HG02973 (cell line): ENCODE measurements at regions not wholly inside any gene's neighbourhood (a gene's known extent, or its start where the extent isn't known, plus 50 kb on each side); places are given as distances from the start of the nearest gene placed in this dataset.

Experiments
- ATAC-seq: cut with Tn5 transposase; IDR thresholded peaks from one replicate; pipeline ENCODE4 v1.9.1; 2021; ENCODE audit warnings: moderate library complexity; ENCODE audit not compliant: unreplicated experiment

GRCh38 chr11:105244160-105244825, 104.7 kb upstream of the CARD18 start:
- ATAC-seq = no peak

GRCh38 chr11:105241136-105241535, 101.6 kb upstream of the CARD18 start:
- ATAC-seq = no peak

DNA sequence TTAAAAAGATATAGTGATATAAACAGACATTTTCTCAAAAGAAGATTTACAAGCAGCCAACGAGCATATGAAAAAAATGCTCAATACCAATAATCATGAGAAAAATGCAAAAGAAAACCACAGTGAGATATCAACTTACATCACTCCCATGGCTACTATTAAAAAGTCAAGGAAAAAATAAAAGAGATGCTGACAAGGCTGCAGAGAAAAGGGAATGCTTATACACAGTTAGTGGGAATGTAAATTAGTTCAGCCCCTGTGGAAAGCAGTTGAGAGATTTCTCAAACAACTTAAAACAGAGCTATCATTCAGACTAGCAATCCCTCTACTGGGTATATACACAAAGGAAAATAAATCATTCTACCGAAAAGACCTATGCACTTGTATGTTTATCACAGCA, 97.1 kb upstream of the CARD18 start:
- no peak for ATAC-seq

DNA sequence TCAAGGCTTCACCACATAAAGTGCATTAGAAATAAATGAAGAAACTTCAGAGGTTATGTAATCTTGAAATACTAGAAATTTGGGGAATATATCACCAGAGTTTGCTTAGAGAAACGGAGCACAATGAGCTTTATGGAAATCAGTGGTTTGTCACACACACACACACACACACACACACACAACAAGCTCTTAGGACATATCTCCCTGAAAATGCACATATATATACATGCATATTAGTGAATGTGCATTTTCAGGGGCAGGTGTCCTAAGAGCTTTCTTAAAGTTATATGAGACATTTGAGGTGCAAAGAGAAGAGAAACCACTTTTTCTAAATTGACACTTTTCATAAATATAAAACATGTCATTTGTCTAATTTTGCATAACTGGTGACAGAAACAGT, 93.7 kb upstream of the CARD18 start:
- ATAC-seq = no peak

DNA sequence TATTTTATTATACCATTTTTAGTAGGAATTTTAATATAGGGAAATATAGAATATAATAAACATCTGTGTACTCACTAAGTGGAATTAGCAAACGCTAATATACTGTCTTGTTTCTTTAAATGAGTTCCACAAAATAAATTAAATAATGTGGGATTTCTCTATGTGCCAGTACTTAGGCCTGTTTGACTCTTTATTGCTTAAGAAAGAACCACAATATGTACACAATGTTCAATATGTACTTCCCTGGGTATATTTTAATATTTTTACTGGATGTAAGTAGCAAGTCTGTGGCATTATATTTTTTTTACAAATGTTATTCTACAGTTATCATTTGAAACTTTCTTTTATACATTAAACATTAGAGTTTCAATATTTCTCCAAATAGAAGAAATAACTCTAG, 92.5 kb upstream of the CARD18 start:
- ATAC-seq = no peak

- no peak for ATAC-seq
Observed at GRCh38 chr11:105230586-105230985, 91.0 kb upstream of the CARD18 start.

- ATAC-seq = no peak
Observed at GRCh38 chr11:105229761-105230160, 90.2 kb upstream of the CARD18 start.

GRCh38 chr11:105229257-105229656, 89.7 kb upstream of the CARD18 start:
- no peak for ATAC-seq

GRCh38 chr11:105227363-105227762, 87.8 kb upstream of the CARD18 start:
- ATAC-seq = no peak

GRCh38 chr11:105226766-105227165, 87.2 kb upstream of the CARD18 start:
- no peak for ATAC-seq

DNA sequence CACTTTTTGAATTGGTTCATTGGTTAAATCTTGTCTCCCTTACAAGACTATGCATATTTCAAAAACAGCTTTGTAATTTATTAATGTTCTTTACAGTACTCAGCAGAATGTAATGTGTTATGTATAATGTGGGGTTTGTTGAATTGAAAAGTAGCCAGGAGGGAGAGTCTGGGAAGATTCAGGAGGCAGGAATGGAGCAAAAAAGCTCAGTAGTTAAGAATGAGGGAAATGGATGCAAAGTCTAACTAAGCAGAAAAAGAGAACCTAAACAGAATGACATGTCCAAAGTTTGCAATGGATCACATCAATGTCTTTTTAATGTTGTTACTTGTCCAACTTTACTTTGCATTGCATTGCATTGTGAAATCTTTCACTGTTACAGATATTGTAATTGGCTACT, 86.5 kb upstream of the CARD18 start:
- ATAC-seq = no peak

- no peak for ATAC-seq
Observed at GRCh38 chr11:105224482-105225253, 85.1 kb upstream of the CARD18 start.

GRCh38 chr11:105220121-105220520, 80.6 kb upstream of the CARD18 start:
- no peak for ATAC-seq

DNA sequence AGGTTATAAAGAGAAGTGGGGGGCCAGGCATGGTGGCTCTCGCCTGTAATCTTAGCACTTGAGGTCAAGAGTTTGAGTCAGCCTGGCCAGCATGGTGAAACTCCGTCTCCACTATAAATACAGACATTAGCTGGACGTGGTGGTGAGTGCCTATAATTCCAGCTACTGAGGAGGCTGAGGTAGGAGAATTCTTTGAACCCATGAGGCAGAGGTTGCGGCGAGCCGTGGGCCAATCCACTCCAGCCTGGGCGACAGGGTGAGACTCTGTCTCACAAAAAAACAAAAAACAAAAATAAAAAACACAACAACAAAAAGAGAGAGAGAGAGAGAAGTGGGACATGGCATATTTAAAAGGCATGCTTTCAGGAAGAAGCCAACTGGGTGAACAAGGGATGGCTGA, 80.1 kb upstream of the CARD18 start:
- ATAC-seq = no peak

GRCh38 chr11:105219269-105219668, 79.7 kb upstream of the CARD18 start:
- no peak for ATAC-seq

GRCh38 chr11:105215528-105215927, 76.0 kb upstream of the CARD18 start:
- no peak for ATAC-seq

- no peak for ATAC-seq
Observed at GRCh38 chr11:105211806-105212554, 72.4 kb upstream of the CARD18 start.

DNA sequence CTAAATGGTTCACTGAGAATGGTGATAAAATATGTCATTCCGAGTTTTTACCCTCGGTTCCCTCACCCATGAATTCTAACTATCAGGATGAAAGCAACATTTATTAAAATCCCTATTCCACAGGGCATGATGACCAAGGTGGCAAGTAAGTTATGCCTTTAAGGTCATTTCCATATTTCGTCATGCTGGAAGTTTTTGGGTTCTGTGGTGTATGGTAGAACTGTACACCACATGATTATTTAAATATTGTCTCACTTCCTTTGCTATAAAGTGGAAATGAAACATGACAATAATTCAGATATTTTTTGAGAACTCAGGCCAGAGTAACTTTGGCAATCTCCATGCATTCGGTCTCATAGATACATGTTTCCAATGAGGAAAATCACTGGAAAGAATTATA, 68.5 kb upstream of the CARD18 start:
- no peak for ATAC-seq

DNA sequence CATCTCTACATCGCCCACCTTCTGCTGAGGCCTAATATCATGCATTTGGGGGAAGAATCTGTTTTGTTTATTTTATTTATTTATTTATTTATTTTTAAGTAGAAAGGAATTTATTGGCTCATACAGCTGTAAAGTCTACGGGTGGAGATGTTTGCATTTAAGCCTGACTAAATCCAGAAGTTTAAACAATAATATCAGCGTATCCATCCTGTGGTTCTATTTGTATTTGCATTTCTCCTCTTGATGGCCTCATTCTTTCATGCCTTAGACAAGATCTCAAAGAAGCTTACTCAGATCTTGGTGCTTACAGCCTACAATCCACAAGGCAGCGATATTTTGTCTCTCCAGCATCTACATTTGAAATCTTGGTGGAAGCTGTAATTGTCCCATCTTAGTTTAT, 67.1 kb upstream of the CARD18 start:
- ATAC-seq = no peak

GRCh38 chr11:105204636-105205035, 65.1 kb upstream of the CARD18 start:
- ATAC-seq = no peak

DNA sequence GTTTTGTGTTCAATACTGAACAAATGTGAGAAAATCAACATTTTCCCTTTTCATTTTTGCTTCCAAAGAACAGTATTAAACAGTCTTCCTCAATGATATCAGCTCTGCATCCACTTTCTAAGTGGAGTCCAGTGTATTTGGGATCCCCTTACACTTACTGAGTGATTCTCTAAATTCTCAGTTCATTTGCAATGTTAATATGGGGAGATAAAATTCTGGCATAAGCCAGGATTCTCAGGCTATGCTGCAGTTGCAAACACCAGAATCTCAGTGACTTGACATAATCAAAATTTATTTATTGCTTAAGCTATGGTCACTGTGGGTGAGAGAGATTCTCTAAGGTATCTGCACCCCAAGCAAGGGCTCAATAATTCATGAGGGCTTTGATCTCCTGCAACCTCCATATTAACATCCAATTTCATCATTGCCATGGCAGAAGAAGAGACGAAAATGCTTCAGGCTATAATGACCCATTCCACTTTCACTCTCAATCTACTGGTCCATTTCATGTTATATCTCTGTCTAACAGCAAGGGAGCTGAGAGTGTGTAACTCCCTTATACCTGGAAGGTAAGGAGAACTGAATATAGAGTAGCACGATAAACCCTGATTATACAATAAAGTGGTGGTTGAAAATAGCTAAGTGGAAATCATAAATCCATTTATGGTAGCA, 64.1 kb upstream of the CARD18 start:
- no peak for ATAC-seq
